Right hindlimb (tissue), 1 donor: ENCODE measurements at regions not wholly inside any gene's neighbourhood (a gene's known extent, or its start where the extent isn't known, plus 50 kb on each side); places are given as distances from the start of the nearest gene placed in this dataset.

Experiments used
- DNase-seq: peaks from one replicate; pipeline ENCODE4 v3.0.0-alpha.2; 2018

DNA sequence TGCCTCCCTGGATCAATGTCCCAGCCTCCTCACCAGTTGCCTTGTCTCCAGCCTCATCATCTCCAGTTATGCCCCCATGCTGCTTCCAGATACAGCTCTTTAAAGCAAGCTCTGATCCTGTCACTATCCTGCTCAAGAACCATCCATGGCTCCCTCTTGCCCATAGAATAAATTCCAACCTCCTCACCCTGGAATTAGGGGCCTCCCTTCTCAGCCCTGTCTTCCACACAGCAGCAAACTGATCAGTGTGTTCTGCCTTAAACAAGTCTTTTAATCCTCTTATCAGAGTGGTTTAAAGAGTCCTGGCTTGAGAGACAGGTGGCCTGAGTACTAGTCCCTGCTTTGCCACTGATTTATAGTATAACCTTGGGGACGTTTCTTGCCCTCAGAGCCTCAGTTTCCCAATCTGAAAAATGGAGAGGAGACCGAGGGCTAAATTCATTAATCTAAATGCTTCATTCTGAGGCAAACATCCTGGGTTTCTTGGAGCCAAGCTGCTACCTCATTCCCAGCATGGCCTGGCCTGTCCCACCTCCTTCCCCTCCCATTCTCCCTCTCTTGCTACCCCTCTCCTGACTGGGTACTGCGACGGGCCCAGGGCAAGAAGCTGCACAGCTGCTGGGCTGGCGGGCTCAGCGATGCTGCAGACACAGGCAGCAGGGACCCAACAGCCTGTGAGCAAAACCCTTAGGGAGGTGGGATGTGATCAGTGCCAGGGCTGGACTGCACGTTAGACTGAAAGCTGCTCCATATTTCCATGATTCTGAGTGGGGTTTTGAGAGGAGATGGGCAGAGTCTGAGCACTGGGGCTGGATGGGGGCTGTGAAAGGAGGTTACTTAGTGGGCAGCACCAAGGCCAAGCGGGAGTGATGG lies 221.4 kb downstream of the PTPRU start:
- DNase-seq: peak; percentile 9

DNA sequence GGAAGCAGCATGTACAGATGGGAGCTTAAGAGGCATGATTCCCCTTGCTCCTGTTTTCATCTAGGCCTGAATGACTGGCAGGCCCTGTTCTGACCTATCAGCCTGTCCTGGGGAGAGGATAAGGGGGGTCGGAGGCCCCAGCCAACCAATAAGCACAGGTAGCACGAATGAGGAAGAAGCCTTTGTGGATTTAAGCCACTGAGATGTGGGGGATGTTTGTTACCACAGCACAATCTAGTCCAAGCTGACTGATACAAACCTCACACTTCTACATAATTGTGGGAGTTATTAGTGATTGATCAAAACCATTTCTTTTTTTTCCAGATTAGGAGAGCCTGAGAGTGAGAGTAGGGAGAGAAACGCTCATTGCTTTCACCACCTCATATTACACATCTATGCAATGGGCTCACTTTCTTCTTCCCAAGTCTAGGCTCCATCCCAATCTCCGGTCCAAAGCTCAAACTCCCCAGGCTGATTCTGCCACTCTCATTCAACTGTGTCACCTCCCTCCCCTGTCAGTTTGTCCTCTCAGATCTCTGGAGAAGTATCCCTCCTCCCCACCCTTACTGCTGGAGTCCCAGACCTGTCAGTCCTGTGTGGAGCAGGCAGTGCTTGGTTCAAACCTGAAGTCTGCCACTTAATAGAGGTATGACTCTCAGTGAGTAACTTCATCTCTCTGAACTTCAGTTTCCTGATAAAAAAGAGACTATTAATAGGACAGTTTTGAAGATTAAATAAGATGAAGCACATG lies 220.5 kb downstream of the PTPRU start:
- DNase-seq: no peak

DNA sequence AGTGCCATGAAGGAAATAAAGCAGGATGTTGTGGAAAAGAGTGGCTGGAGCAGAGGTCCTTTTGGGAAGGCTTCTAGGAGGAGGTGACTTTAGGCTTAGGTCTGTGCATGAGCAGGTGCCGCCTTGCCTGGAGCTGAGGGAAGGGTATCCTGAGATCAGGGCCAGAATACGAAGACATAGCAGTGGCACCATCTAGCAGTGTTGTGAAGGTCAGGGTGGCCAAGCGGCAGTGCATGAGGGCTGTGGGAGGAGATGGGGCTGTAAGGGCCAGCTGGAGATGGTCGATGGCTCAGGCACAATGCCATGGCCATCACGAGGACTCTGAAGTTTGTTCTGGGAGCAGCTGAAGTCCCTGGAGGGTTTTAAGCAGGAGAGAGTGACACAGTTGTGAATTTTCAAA lies 219.5 kb downstream of the PTPRU start:
- DNase-seq: no peak

DNA sequence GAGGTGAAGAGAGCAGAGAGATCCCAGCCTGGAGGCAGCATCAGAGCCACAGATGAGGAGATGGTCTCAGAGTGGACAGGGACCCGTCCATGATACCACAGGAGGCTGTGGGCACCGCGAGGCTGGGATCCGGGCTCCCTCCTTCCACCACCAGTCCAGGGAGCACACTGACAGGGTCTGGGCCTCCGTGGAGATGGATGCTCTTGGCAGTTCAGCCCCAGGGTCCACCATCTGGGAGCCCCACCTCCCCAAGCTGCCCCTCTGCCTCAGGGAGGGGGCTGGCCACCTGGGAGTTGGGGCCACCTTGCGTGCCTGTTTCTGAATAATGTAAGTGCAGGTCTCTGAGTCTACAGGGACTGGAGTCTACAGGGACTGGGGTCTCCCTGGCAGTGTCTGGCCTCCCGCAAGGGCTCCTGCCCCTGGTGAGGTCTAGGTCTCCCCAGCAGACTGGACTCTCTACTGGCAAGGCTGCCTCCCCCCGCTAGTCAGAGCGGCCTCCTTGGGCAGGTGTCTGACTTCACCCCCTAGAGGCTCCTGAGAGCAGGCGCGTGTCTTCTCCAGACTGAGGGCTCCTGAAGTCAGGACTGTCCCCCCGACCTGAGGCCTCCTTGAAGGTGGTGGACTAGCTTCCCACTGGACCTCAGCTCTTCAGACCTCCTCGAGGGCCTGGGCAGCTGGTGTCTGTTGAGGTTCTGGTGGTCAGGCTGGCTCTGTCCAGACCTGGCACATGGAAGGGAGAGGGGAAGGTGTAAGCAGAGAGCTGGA lies 218.5 kb downstream of the PTPRU start:
- no peak for DNase-seq

DNA sequence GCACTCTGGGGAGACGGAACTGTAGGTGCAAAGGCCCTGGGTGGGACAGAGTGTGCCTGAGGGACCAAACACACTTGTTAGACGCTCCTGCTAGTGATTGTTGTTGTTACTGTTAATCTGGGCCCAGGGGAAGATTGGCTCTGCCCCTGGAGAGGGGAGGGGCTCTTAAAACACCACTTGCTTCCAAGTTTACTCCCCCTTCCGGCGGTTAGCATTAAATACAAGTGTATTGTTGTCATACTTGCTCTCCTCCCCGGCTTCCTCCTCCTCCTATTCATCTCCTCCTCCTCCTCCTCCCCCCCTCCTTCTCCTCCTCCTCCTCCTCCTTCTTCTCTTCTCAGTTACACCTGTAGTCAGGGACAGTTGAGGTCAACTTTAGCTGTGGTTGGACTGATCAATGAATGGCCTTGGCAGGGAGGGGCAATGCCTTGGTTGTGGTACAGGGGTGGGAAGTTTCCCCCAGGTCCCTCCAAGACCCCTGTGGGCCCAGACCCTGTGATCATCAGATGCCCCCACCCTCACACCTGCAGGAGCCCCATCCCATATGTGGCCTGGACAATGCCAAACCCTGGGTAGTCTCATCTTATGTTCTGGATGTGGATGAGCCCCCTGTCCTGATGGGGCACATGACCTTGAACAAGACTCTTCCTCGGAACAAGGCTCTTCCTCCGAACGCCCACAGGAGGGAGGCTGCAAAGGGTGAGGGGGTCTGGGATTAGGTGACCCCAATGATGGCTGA lies 217.3 kb downstream of the PTPRU start:
- DNase-seq: no peak

DNA sequence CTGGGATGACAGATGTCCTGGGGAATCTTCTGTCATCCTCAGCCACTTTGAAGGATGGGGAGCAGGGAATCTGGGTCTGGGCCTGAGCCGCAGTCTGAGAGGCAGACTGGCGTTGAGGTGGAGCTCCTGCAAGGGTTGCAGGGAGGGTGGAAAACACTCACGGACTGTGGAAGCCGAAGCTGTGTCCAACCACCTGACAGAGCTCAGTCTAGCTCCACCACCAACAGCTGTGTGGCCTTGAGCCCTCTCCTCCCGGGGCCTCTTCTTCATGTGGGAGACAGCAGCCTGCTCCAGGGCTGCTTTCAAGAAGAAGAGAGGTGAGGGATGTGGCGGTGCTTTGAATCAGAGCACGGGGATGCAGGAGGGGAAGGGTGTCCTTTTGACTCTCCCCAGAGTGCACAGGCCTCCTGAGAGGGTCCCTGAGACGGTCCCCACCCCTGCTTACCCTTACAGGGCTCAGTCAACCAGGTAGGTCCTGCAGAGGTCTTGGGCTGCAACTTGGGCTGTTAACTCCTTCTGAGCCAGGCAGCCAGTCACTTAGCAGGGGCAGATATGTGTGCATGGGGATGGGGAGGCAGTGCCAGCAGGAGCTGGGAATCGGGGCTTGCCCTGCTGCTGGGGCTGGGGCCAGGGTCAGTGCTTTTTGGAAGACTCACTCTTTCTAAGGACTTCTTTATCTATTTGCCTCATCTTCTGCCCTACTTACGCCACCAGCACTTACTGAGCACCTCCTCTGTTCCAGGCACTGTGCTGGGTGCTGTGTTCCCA lies 216.3 kb downstream of the PTPRU start:
- DNase-seq: no peak

DNA sequence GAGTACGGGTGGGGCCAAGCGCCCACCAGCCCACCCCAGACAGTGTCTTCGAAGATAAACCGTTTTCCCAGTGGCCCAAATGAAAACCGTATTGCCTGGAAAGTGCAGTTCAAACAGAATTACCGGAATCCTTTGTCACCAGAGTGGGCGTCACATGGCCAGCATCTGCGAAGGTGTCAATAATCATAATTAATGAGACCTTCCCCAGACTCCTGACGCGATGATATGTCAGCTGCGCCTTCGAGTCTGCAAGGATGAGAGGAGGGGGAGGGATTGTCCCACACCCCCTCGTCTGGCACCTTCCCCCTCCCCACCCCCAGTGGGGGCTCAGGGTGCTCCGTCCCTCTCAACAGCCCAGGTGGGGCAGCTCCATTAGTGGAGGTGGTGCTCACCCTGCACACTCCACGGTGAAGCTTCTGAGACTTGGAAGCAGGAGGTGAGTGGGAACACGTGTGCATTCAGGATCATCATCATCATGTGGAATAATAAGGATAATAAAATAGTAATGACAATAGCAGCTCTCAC lies 215.1 kb downstream of the PTPRU start:
- DNase-seq: no peak

DNA sequence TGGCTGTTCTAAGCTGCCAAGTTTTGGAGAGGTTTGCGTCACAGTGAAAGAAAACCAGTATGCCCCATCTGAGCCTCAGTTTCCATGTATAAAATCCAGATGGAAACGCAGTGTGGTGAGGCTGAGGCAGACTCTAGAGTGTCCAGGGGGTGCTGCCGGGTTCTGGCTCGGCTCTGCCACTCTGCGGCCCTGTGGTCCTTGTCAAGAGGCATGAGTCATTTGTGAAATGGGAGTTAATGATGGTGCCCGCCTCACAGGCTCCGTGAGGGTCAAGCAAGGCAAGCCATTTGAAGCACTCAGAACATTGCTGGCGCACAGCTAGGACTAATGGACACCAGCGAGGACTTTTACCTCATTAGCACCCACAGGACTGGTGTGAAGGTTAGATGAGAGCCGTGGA lies 214.3 kb downstream of the PTPRU start:
- no peak for DNase-seq

DNA sequence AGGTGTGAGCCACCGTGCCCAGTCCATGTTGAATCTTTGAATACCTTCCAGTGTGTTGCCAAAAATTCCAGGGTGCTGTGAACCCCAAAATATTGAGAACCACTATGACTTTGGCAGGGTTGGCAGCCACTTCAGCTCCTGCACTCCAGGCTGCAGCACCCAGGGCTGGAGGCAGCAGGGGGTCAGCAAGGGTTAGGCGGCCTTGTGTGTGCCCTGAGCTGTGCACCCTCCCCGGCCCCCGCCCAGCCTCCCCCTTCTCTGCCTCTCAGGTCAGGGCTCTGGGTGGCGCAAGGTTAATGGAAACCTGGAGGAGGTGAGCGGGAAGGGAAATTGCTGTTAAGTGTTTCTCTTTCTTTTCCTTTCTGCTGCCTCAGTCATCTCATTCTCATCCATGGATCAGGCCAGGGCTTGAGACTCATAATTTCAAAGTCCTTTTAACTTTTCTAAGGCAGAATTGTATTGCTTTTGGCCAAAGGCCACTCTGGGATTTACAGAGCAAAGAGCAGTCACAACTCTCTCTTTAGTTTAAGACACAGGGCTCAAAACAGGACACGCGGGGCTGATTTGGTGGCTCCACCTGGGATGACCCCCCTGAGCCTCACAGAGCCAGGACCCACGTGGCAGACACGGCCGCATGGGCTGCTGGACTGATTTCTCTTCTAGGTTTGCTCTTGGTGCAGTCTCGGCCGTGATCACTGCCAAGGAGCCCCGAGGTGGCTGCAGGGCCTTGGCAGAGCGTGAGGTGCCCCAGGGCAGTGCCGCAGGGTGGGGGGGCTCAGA lies 212.3 kb downstream of the PTPRU start:
- DNase-seq: no peak

DNA sequence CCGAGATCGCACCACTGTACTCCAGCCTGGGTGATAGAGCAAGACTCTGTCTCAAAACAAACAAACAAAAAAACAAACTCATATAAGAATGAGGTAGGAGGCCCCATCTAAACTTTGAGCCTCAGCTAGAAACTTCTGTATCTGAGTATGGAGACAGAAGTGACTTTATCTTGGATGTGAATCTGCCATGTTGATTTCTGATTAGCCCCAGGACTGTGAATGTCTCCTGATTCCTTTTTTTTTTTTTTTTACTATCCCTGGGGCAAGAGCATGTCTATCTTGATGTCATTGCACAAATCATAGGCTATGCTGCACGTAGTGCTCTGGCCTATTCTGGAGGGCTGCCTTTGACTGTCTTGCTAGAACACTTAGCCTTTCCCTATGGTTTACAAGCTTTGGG lies 211.0 kb downstream of the PTPRU start:
- no peak for DNase-seq

DNA sequence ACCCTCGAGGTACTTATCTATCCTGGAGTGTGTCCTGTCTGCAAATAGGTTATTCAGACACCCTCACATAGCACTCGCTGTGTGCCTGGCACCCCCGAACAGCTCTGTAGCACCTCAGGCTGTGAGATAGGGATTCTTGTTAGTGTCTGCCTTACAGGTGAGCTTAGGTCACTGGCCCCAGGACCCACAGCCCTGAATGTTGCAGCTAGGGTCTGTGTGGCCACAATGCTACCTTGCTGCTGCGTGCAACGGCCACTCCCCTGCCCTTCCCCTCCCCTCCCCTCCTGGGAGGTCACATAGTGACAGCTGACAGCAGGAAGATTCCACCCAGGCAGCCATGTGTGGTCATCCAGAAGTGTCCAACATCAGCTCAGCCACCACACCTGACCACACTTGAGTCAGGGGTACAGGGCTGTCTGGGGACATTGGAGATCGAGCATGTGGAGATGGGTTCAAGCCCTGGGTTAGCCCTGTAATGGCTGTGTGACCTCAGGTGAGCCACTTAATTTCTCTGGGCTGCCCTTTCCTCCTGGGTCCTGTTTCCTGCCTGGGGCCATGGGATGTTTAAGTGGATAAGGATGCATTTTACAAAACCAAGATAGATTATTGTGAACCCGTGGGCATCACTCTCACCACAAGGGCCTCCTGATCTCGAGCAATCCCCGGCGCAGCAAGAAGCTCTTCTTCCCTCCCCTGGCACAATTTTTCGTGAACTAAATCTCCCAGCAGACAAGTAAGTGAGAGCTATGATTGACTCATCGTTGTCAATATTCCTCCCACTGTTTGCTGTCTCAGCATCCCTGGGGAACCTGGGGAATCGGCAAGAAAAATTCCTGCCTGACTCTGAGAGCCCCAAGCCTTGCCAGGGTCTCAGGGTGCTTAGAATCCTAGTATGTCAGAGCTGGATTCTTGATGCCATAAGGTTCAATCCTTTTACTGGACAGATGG lies 208.7 kb downstream of the PTPRU start:
- DNase-seq: no peak

DNA sequence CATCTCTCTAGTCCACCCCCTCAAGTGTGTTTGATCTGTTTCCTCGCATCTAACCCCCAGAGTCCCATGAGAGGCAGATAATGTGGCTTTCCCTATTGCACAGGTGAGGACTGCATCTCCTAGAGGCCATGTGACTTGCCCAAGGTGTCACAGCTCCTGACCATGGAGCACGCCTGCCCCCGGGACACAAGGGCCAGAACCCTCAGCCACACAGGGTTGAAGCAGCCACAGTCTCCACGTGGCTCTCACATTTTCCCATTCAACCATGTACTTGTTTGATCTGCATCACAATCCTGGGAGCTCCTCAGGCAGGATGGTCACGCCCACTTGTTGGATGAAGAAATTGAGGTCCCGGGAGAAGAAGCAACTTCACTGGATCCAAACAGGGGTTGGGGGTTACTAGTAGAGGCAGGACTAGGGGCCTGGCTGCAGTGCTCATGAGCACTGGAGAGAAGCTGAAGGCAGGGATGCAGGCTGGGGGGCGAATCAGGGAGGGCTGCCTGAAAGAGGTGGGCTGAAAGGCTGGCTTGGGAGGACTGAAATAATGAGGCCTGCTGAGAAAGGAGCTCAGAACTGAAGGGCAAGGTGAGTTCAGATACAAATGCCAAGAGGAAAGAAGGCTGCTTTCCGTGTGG lies 207.9 kb downstream of the PTPRU start:
- DNase-seq: no peak

DNA sequence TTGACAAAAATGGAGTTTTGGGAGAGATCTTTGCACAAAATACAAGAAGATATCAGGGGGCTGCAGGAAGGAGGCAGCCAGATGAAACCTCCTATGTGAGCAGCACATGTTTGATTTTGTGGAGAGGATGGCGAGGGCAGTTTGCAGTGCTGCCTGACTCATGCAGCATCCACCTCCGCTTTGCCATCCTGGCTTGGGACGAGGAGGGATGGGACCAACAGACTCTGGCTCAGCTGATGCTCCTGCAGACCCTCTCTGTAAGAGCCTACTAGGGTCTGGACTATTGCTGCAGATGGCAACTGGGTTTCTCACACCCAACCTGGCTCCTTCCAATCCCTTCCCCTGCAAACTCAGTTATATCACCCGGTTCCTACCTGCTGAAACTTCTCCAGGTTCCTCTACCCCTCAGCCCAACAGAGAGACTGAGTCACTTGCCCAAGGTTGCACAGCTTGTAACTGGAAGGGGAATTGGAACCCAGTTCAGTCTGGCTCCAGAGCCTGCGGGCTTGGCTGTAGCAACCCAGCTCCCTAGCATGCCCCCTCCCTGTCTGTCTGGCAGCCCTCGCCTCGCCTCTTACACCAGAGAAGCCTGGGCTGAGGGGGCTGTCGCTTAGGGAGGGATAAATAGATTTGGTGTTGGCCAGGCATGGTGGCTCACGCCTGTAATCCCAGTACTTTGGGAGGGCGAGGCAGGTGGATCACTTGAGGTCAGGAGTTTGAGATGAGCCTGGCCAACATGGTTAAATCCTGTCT lies 205.8 kb downstream of the PTPRU start:
- DNase-seq: peak; percentile 9

DNA sequence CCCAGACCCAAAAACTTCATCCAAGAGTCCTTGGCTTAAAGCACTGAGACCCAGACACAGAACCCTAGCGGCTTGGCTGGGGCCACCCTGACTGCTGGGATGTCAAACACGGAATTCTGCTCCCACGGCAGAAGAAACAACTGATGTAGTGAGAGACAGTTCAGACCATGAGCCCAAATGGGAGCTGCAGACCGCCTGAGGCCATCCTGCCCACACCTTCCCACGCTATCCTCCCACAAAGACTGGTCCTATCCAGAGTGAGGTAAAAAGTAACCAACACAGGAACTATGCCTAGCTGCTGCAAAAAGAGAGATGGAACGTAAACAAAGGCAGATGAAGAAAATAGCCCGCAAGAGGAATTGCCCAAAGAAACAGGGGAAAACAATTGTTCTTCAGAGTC lies 203.3 kb downstream of the PTPRU start:
- DNase-seq: peak; percentile 14

DNA sequence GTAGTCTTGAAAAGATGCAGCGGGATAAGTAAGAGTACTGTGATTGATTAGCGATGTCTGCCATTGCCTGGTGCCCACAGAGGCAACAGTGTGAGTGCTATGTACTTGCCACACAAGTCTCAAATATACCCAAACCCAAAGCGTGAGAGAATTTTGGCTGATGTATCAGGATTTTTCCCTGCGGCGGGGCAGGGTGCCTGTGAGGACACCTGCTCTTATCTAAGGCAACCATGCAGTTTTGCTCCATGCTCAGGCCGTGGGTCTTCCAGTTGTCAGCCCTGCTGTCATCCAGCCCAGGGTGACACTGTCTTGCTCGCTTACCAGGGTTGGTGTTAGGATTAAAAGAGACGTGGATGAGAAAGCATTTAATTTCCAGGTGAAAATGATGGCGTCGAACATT lies 202.7 kb downstream of the PTPRU start:
- DNase-seq: peak; percentile 0

DNA sequence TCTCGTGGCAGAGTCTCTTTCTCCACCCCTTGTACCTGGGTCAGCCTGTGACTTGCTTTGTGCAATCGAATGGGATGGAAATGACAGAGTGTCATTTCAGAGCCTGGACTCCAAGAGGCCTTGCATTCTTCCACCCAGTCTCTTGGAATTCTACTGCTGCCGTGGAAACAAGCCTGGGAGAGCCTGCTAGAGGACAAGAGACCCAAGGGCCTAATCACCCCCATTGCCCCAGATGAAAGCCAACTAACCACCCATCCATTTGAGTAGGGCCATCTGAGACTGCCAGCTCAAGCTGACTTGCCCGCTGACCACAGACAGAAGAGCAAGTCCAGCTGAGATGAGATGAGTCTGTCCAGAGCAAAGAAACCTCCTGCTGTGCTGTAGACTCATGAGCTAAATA lies 201.6 kb downstream of the PTPRU start:
- peak; percentile 7 for DNase-seq

DNA sequence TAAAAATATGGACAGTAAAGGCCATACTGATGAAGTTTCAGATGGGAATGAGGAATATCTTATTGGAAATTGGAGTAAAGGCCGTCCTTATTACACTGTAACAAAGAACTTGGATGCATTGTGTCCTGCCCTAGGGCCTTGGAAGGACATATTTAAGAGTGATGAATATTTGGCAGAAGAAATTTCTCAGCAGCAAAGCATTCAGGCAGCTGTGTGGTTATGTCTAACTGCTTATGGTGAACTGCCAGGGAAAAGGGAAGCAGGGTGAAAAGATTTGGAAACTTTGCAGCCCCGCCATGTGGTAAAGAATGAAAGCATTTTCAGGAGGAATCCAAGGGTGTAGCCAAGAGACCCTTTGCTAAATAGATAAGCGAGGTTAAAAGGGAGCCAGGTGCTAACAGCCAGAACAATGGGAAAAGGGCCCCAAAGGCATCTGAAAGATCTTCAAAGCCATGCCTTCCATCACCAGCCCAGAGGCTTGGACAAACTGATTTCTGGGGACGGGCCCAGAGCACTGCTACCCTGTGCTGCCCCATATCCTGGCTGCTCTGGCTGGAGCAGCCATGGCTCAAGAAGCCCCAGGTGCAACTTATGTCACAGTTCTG lies 200.0 kb downstream of the PTPRU start:
- peak; percentile 13 for DNase-seq

DNA sequence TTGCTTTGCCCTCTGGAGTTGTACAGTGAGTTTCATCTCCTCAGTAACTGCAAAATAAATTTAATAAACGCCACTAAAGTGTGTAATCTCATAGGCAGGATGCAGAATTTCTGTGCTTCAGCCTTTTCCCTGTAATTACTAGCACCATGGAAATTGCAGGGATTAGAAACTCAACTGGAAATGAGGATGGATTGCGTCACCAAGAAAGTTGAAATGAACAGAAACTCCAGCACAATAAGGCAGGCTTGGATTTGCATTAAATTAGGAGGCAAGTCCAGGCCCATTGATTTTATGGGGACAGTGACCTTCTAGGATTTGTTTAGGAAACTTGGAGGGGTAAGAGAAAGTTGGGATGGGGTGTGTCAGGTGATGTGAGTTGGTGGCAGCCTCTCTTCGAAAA lies 197.5 kb downstream of the PTPRU start:
- no peak for DNase-seq
